ENCODE measurements at regions not wholly inside any gene's neighbourhood (a gene's known extent, or its start where the extent isn't known, plus 50 kb on each side); places are given as distances from the start of the nearest gene placed in this dataset.
A peak's percentile ranks its signal among the peaks of the same experiment; 100 is the strongest.

DNA sequence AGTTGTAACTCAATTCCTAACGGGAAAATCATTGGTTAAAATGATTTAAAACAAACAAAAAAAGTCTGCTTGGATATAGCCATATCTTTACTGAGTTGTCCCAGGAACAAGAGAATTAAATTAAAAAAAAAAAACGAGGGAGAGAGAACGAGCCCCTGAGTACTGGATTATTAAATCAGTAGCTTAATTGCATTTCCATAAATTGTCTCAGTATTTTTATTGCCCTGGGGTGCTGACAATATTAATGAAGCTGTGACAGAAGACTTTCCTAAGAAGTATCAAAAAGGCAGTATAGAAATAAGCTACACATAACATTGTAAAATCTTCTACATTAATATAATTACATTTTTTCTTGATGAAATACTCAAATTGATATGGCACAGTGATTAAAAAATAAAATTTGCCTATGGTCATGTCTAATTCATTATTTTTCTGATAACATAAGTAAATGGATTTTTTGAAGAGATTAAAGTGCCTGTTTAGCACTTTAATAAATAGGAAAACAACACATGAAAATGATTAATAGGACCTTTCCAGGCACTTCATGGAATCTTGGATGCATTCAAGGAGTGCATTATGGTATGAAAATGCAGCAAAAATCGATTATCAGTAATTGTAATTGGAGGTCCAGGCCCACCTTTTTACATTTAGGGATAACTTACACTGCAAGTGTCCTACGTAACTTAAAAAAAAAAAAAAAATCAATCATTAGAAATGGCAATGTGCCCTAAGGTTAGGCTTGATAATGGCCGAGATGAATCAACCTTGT is 2233.4 kb downstream of the ARAP2 start:
- no peak for DNase-seq (ENCODE audit: low read depth)

DNA sequence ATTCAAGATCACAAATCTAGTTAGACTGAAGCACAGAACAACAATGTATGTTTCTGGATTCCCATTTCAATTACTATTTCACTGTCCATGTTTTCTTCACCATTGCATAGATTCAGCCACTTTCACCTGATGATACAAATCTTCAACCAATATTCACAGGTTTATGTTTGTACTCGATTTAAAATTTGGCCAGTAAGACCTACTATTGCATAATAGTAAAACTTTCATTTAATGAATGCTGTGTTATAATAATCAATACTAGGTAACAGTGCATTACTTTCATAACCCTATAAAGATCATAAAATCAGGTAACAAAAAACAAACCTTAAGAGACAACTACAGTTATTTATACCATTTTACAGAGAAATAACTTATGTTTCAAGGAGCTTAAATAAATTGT is 2209.1 kb downstream of the ARAP2 start:
- no peak for DNase-seq (ENCODE audit: low read depth)

DNA sequence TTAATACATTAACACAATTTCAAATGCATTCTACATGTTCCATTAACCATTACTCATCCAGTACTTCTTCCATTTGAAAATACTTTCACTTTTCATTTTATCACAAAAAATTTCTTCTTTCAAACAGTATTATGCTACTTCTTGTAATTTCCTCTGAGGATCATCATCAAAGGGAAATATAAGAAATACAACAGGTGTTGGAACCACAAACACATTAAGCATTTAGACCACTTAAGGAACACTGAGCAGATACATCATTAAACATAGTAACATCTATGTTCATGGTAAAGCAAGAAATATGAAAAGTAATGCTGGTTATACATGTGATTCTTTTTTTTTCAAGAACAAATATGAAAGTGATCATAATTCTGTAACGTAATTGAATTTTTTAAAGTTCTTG is 2207.0 kb downstream of the ARAP2 start:
- no peak for DNase-seq (ENCODE audit: low read depth)

DNA sequence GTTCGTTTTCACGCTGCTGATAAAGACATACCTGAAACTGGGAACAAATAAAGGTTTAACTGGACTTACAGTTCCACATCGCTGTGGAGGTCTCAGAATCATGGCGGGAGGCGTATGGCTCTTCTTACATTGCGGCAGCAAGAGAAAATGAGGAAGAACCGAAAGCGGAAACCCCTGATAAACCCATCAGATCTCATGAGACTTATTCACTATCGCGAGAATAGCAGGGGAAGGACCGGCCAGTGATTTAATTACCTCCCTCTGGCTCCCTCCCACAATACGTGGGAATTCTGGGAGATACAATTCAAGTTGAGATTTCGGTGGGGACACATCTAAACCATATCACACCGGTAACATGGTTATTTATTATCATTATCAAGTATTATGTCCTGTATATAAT is 2204.5 kb downstream of the ARAP2 start:
- DNase-seq (ENCODE audit: low read depth), result peak; percentile 20

DNA sequence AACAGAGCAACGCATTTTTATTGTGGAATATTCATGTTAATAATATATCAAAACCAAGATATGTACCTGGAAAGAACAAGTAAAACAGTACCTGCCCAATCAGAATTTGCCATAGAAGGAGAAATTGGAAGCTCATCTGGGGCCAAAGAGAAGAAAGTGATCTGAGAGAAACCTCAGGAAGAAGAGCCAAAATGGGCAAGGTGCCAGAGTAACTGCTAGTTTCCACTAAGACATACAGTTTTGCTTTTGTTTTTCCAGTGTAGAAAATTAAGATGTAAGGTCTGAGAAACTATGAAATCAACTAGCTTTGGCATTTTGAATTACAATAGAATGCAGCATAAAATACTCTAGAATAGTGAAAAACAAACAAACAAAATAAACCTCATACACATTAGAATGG is 2201.2 kb downstream of the ARAP2 start:
- DNase-seq (ENCODE audit: low read depth), result peak; percentile 38

DNA sequence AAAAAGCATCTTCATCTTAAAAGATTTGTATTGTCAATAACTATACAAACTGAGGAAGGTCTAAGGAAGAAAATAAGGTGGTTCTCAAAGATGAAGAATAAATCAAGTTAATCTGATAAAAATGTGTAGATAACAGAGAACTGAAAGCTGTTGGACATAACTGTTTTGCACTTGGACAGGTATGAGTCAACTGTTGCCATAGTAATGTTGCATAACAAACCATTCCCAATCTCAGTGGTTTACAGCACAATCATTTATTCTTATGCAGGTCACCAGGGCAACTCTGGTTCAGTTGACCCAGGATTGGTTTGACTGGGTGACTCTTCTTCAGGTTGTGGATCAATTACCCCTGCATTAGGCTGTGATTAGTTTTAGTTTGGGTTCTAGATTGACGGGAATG is 2197.7 kb downstream of the ARAP2 start:
- peak; percentile 92 for DNase-seq (ENCODE audit: low read depth)

- no peak for DNase-seq (ENCODE audit: low read depth)
Observed at GRCh38 chr4:34047363-34047762, 2197.0 kb downstream of the ARAP2 start.

GRCh38 chr4:34066126-34066525 is 2178.2 kb downstream of the ARAP2 start:
- DNase-seq (ENCODE audit: low read depth), result no peak

DNA sequence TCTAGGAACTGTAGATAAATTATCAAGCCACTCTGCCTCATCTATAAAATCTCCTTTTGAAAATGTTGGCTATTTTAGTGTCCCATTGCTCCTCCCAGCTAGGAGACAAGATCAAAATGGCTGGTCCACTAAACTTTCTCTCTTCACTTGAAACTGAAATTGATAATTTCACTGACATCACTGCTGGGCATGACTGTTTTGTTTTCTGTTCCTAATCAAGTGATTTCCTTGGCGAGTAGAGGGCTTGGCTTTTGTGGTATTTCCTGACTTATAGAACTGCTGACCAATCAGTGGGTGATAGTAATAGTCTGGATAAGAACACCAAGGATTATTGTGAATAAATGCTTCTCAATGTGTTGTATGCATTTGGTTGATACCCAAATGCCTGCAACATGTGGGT is 2152.9 kb downstream of the ARAP2 start:
- no peak for DNase-seq (ENCODE audit: low read depth)

DNA sequence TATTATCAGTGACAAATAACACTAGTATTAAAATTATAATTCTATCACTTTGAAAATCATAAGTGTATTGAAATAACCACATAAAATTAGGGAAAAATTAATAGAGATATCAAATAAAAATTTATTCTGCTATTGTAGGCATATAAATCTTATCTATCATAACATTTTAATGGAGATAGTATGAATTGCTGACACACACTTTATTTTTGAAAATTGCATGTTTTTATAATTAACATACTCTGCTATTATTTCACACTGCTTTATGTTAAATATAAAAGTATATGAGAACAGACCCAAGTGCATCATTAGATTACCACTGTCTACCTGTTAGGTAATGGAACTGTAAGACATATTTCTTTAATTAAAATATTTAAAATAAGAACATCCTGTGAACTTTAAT is 2150.2 kb downstream of the ARAP2 start:
- DNase-seq (ENCODE audit: low read depth), result no peak

- no peak for DNase-seq (ENCODE audit: low read depth)
Observed at GRCh38 chr4:34105311-34105710, 2139.0 kb downstream of the ARAP2 start.

- DNase-seq (ENCODE audit: low read depth), result peak; percentile 13
Observed at GRCh38 chr4:34108391-34108790, 2135.9 kb downstream of the ARAP2 start.

- no peak for DNase-seq (ENCODE audit: low read depth)
Observed at GRCh38 chr4:34112573-34112972, 2131.7 kb downstream of the ARAP2 start.

DNA sequence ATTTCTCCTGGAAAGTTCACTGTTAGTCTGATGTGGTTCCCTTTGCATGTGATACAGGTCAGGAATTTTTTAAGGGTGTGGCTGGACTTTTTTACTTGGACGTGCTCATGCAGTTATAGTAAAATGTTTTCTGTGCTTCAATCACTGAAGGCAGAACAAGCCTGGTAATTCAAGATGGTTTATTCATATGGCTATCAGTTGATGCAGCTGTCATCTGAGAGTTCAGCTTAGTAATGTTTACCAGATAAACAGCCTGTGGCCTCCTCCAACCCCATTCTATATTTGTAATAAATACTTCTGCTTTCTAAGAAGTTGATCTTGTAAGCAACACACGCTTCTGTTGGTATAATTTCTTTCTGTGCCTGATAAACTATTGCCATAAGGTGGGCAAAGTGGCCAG is 2105.9 kb downstream of the ARAP2 start:
- DNase-seq (ENCODE audit: low read depth), result no peak

DNA sequence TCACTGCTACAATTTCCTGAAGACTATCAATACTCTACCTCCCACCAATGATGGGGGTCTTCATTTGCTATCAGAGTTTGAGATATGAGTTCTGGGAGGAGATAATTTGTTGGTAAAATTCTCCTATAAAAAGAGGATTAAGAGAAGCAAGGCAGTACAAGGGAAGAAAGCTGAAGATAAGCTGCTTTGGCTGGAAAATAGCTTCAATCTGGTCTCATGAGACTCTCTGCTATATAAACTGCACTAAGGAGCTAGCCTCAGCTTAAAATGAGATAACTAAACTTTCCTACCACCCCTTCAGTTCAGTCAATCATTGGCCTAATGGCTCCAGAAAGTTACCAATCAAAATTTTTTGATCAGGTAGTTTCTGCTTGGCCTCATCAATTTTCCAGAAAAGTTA is 2105.0 kb downstream of the ARAP2 start:
- no peak for DNase-seq (ENCODE audit: low read depth)

DNA sequence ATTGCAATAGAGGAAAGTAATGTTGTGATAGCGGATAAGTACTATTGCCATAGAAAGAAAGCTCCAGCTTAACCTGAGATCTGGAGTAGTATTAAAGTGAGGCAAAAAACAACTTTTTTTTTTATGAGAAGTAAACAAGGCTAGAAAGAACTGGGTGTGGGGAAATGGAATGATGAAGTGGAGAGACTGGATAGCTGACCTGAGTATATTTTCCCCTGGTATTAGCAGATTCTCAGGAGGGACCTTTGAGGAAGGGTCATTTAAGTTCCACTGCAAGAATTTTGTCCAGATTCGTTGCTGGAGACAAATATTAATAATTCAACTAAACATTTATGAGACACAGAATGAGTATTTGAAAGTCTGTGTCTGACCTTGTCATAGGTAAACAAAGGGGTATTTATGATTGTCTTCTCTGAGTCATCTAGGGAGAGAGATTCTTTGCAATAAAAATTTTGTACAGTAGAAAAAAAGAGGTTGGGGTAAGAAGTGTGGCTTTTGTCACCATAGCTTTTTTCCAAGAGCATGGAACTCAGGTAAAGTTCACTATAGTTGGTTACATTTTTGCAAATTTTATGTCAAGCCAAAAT is 2095.9 kb downstream of the ARAP2 start:
- DNase-seq (ENCODE audit: low read depth), result peak; percentile 59

DNA sequence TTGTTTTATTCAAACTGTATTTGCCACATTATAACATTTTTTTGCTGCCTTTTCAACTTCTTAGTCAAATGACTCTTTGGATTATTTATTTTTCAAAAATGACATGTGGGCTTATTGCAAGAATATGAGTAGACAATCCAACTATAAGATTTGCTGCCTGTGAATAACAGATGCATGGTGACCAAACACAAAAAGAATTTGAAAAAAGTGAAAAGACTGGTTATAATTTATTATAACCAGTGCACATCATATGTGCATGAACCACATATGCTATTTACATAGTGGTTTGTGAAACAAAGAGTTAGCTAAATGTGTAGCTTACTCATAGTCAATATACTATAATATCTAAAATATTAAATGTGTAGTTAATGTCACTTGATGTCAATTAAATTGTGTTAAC is 2086.8 kb downstream of the ARAP2 start:
- DNase-seq (ENCODE audit: low read depth), result peak; percentile 8

- DNase-seq (ENCODE audit: low read depth), result peak; percentile 96
Observed at GRCh38 chr4:34158878-34159277, 2085.4 kb downstream of the ARAP2 start.

GRCh38 chr4:34170946-34171345 is 2073.4 kb downstream of the ARAP2 start:
- peak; percentile 44 for DNase-seq (ENCODE audit: low read depth)

GRCh38 chr4:34176609-34177008 is 2067.7 kb downstream of the ARAP2 start:
- DNase-seq (ENCODE audit: low read depth), result no peak

DNA sequence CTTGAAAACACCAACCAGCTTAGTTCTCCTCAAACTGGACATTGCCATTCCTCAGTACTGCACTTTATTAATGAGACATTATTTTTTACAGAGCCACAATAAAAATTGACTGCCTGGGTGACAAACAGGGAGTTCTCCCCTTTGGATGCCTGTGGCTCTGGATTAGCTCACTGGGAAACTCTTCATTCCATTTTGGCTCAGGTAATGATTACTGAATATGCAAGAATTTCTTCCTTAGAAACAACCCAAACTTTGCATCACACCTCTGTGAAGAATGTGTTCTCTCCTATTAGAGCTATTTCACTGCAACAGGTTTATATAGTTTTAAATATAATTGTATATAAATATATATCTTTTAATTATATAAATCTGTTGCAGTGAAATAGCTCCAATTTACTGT is 2065.8 kb downstream of the ARAP2 start:
- peak; percentile 35 for DNase-seq (ENCODE audit: low read depth)

DNA sequence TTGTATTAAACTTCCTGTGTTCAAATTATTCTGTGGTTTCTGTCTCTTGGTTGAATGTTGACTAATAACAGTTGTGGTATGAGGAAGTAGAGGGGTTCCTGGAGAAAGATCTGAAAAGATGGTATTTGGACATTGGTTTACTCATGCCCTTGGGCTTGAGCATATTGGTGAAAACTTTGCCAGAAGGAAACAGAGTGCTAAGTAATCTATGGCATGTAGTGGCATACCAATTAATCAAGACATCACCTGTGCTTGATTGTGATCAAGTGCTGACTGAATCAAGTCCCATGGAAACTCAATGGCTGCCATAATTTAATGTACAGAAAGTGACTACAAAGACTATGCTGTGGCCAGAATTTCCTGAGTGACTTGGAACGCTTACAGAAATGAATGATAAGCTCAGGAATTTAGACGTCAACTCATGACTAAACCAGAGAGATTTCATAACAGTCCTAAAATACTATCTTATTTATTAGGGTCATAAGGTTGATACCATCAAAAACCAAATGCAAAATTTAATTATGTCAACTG is 2062.9 kb downstream of the ARAP2 start:
- DNase-seq (ENCODE audit: low read depth), result peak; percentile 92

DNA sequence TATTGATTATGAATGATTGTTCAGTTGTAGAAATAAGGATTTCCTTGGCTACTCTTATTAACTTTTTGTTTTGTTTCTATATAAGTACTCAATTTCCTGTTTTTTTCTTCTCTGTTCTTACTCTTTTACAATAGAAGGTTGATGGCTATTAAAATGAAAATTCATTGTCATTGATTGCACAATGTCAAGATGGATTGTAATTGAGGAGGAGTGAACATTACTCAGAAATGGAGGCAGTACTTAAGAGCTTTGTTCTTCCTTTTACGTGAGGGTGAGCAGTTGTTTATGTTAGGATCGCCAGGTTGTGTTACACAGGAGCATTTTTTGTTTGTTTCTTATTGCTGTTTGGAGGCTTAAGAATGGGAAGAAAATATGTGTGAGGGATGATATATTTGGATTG is 2062.4 kb downstream of the ARAP2 start:
- DNase-seq (ENCODE audit: low read depth), result peak; percentile 75

- peak; percentile 51 for DNase-seq (ENCODE audit: low read depth)
Observed at GRCh38 chr4:34182306-34182705, 2062.0 kb downstream of the ARAP2 start.
